Neuronal stem cell (in vitro differentiated cells): ENCODE measurements at regions not wholly inside any gene's neighbourhood (a gene's known extent, or its start where the extent isn't known, plus 50 kb on each side); places are given as distances from the start of the nearest gene placed in this dataset.

ENCODE experiments used
- DNase-seq: peaks from one replicate; pipeline ENCODE4 v3.0.0-alpha.2; 2013; ENCODE audit warnings: low spot score
- H2AFZ ChIP-seq: one replicate; pipeline ENCODE4 v1.6.1; 2013; ENCODE audit warnings: mild to moderate bottlenecking, low read length, inconsistent platforms
- H2AK5ac ChIP-seq: 2 replicates; pipeline ENCODE4 v1.6.1; 2013; ENCODE audit warnings: low read depth, mild to moderate bottlenecking, inconsistent platforms, low read length, moderate library complexity, mixed read lengths
- H2BK120ac ChIP-seq: 2 replicates; pipeline ENCODE4 v1.6.1; 2013; ENCODE audit warnings: low read depth, mild to moderate bottlenecking, inconsistent platforms, low read length, moderate library complexity, mixed read lengths
- H2BK12ac ChIP-seq: one replicate; pipeline ENCODE4 v1.6.1; 2013; ENCODE audit warnings: low read length, inconsistent platforms
- H2BK15ac ChIP-seq: 2 replicates; pipeline ENCODE4 v1.6.1; 2013; ENCODE audit warnings: mild to moderate bottlenecking, low read length, inconsistent platforms, mixed read lengths
- H2BK5ac ChIP-seq: one replicate; pipeline ENCODE4 v1.6.1; 2013; ENCODE audit warnings: inconsistent platforms, mild to moderate bottlenecking, low read length, moderate library complexity
- H3K14ac ChIP-seq: one replicate; pipeline ENCODE4 v1.6.1; 2013; ENCODE audit warnings: low read length, inconsistent platforms
- H3K18ac ChIP-seq: 2 replicates; pipeline ENCODE4 v1.6.1; 2013; ENCODE audit warnings: low read length, inconsistent platforms
- H3K23ac ChIP-seq: 2 replicates; pipeline ENCODE4 v1.6.1; 2013; ENCODE audit warnings: low read depth, mild to moderate bottlenecking, mixed read lengths, low read length, inconsistent platforms; ENCODE audit not compliant: poor library complexity
- H3K27ac ChIP-seq: replicated peaks from 3 replicates; pipeline ENCODE4 v1.5.1; 2013; ENCODE audit warnings: low read length, inconsistent platforms
- H3K27me3 ChIP-seq, 3 experiments: 2 replicates each; pipeline ENCODE4 v1.6.1; 2013; ENCODE audit warnings: low read length in 3 of 3, mild to moderate bottlenecking in 2 of 3, inconsistent platforms in 1 of 3, low read depth in 1 of 3, mixed read lengths in 1 of 3, moderate library complexity in 1 of 3; ENCODE audit not compliant: control insufficient read depth in 3 of 3, insufficient read depth in 3 of 3
- H3K36me3 ChIP-seq, 2 donors: replicated peaks in 1 of 2; 2 replicates each; pipeline ENCODE4 v1.6.1; 2013; ENCODE audit warnings: low read length in 2 of 2; ENCODE audit not compliant: control insufficient read depth in 2 of 2, insufficient read depth in 2 of 2
- H3K4ac ChIP-seq: 2 replicates; pipeline ENCODE4 v1.6.1; 2013; ENCODE audit warnings: inconsistent platforms, mild to moderate bottlenecking, low read length, moderate library complexity
- H3K4me1 ChIP-seq, 2 donors: 1 replicate in 1 of 2; 2 replicates in 1 of 2; pipeline ENCODE4 v1.6.1; 2013; ENCODE audit warnings: low read length in 2 of 2, low read depth in 1 of 2; ENCODE audit not compliant: control insufficient read depth in 2 of 2, insufficient read depth in 1 of 2
- H3K4me2 ChIP-seq: one replicate; pipeline ENCODE4 v1.6.1; 2013; ENCODE audit warnings: mild to moderate bottlenecking, low read length, inconsistent platforms; ENCODE audit not compliant: insufficient read depth, poor library complexity, severe bottlenecking
- H3K4me3 ChIP-seq, 2 donors: 2 replicates each; pipeline ENCODE4 v1.5.1; 2013; ENCODE audit warnings: low read length in 2 of 2, mild to moderate bottlenecking in 2 of 2, inconsistent platforms in 1 of 2, moderate library complexity in 1 of 2
- H3K79me1 ChIP-seq: one replicate; pipeline ENCODE4 v1.6.1; 2013; ENCODE audit warnings: low read depth, mild to moderate bottlenecking, inconsistent platforms, low read length, moderate library complexity
- H3K9ac ChIP-seq: one replicate; pipeline ENCODE4 v1.6.1; 2013; ENCODE audit warnings: mild to moderate bottlenecking, low read depth, low read length, inconsistent platforms; ENCODE audit not compliant: poor library complexity
- H3K9me3 ChIP-seq, 2 donors: replicated peaks in 1 of 2; 2 replicates each; pipeline versions ENCODE3 to v1.6.1; 2013; ENCODE audit warnings: low read length in 2 of 2, mild to moderate bottlenecking in 2 of 2, inconsistent platforms in 1 of 2, low read depth in 1 of 2, mixed read lengths in 1 of 2, moderate library complexity in 1 of 2; ENCODE audit not compliant: control insufficient read depth in 2 of 2, insufficient read depth in 1 of 2
- H4K8ac ChIP-seq: one replicate; pipeline ENCODE4 v1.6.1; 2013; ENCODE audit warnings: low read depth, mild to moderate bottlenecking, inconsistent platforms, low read length, moderate library complexity
- H4K91ac ChIP-seq: one replicate; pipeline ENCODE4 v1.6.1; 2013; ENCODE audit warnings: low read length, low read depth, mild to moderate bottlenecking, inconsistent platforms; ENCODE audit not compliant: poor library complexity
- WGBS, 2 donors: extraction: QIAGEN DNeasy Blood & Tissue Kit; methylation state at CpG; one replicate each; pipeline ENCODE4 v1.1.7; 2013; ENCODE audit warnings: missing lambda C conversion rate in 2 of 2, mixed read lengths in 1 of 2; ENCODE audit not compliant: insufficient read length in 2 of 2, insufficient replicate concordance in 1 of 2; ENCODE audit errors: extremely low coverage in 2 of 2; 5-methylcytosine and 5-hydroxymethylcytosine counted together

GRCh38 chr20:51190783-51191180 lies 167.9 kb upstream of the KCNG1 start:
- no peak overlapping the region for H4K8ac ChIP-seq
- H3K79me1 ChIP-seq, result no peaks in the 10 kb centered on the region
- no peaks in the 10 kb centered on the region for H3K9me3 ChIP-seq
- no peak overlapping the region for H2AFZ ChIP-seq
- H3K4me2 ChIP-seq, result no peak overlapping the region
- H2BK120ac ChIP-seq, result no peak overlapping the region
- no peak overlapping the region for H3K27ac ChIP-seq
- H3K4me3 ChIP-seq, result no peak overlapping the region
- H3K36me3 ChIP-seq, result no peaks in the 10 kb centered on the region
- no peak overlapping the region for H3K18ac ChIP-seq
- H2BK5ac ChIP-seq, result no peak overlapping the region
- H2AK5ac ChIP-seq, result no peak overlapping the region
- no CpG with 5 or more reads among the region's 12 CpGs for WGBS, 2 donors
- no peak overlapping the region for H3K14ac ChIP-seq
- peaks cover 11 to 13% of the 10 kb centered on the region in 2 donors for H3K4me1 ChIP-seq
- H2BK12ac ChIP-seq, result no peak overlapping the region
- no peaks in the 10 kb centered on the region for H3K27me3 ChIP-seq
- DNase-seq, result no peak
- no peak overlapping the region for H3K4ac ChIP-seq
- no peak overlapping the region for H4K91ac ChIP-seq
- H2BK15ac ChIP-seq, result no peak overlapping the region
- H3K9ac ChIP-seq, result no peak overlapping the region
- H3K23ac ChIP-seq, result no peak overlapping the region

- no peak overlapping the region for H2AK5ac ChIP-seq
- no peak overlapping the region for H3K4me2 ChIP-seq
- H3K23ac ChIP-seq, result no peak overlapping the region
- H3K27ac ChIP-seq, result no peak overlapping the region
- no peaks in the 10 kb centered on the region for H3K9me3 ChIP-seq
- H3K14ac ChIP-seq, result no peak overlapping the region
- H2BK120ac ChIP-seq, result no peak overlapping the region
- H3K79me1 ChIP-seq, result no peaks in the 10 kb centered on the region
- H2BK12ac ChIP-seq, result no peak overlapping the region
- H3K9ac ChIP-seq, result no peak overlapping the region
- no peak overlapping the region for H4K91ac ChIP-seq
- DNase-seq, result no peak
- WGBS, 2 donors, result no CpG with 5 or more reads among the region's 12 CpGs
- H3K4me3 ChIP-seq, result no peak overlapping the region
- no peak overlapping the region for H3K18ac ChIP-seq
- no peaks in the 10 kb centered on the region for H3K27me3 ChIP-seq
- H3K4ac ChIP-seq, result no peak overlapping the region
- peaks cover 11 to 13% of the 10 kb centered on the region in 2 donors for H3K4me1 ChIP-seq
- no peak overlapping the region for H2AFZ ChIP-seq
- H2BK15ac ChIP-seq, result no peak overlapping the region
- H3K36me3 ChIP-seq, result no peaks in the 10 kb centered on the region
- H2BK5ac ChIP-seq, result no peak overlapping the region
- no peak overlapping the region for H4K8ac ChIP-seq
Observed at GRCh38 chr20:51189814-51190782, 167.2 kb upstream of the KCNG1 start.

- Histone ChIP-seq H3K9me3 (no peaks in the 10 kb centered on the region), H3K14ac (no peak overlapping the region), H3K4me2 (no peak overlapping the region), H3K36me3 (no peaks in the 10 kb centered on the region), H3K9ac (no peak overlapping the region), H3K4me1 (peaks cover 11 to 13% of the 10 kb centered on the region in 2 donors), H2BK120ac (no peak overlapping the region), H4K8ac (no peak overlapping the region), H2AFZ (no peak overlapping the region), H3K27me3 (no peaks in the 10 kb centered on the region), H3K18ac (peak overlapping the region; percentile 18), H3K27ac (no peak overlapping the region), H4K91ac (no peak overlapping the region), H2AK5ac (no peak overlapping the region), H3K23ac (no peak overlapping the region), H3K4ac (no peak overlapping the region), H3K4me3 (no peak overlapping the region), H2BK5ac (no peak overlapping the region), H3K79me1 (no peaks in the 10 kb centered on the region), H2BK12ac (no peak overlapping the region), H2BK15ac (no peak overlapping the region)
- WGBS, 2 donors, result no CpG with 5 or more reads among the region's 10 CpGs
- no peak for DNase-seq
Observed at GRCh38 chr20:51188941-51189340, 166.0 kb upstream of the KCNG1 start.

- Histone ChIP-seq H3K9ac (no peak overlapping the region), H3K9me3 (no peaks in the 10 kb centered on the region), H3K4me3 (no peak overlapping the region), H3K36me3 (no peaks in the 10 kb centered on the region), H3K27me3 (no peaks in the 10 kb centered on the region), H3K4me2 (no peak overlapping the region), H3K23ac (no peak overlapping the region), H2BK120ac (no peak overlapping the region), H3K4ac (no peak overlapping the region), H2BK5ac (no peak overlapping the region), H3K4me1 (peaks cover 11 to 13% of the 10 kb centered on the region in 2 donors), H4K8ac (no peak overlapping the region), H2AFZ (peak overlapping the region; percentile 79), H3K14ac (no peak overlapping the region), H2AK5ac (no peak overlapping the region), H3K79me1 (no peaks in the 10 kb centered on the region), H3K18ac (no peak overlapping the region), H4K91ac (no peak overlapping the region), H2BK15ac (no peak overlapping the region), H2BK12ac (no peak overlapping the region), H3K27ac (no peak overlapping the region)
- no peak for DNase-seq
- WGBS, 2 donors, result no CpG with 5 or more reads among the region's 9 CpGs
Observed at GRCh38 chr20:51187261-51187660, 164.4 kb upstream of the KCNG1 start.
